GM13976 (cell line): ENCODE measurements at regions not wholly inside any gene's neighbourhood (a gene's known extent, or its start where the extent isn't known, plus 50 kb on each side); places are given as distances from the start of the nearest gene placed in this dataset.

Experiments
- DNase-seq: peaks from one replicate; pipeline ENCODE4 v3.0.0; 2012; ENCODE audit warnings: low spot score
- CTCF ChIP-seq: IDR thresholded peaks from 2 replicates; pipeline ENCODE4 v1.5.1; 2012; ENCODE audit warnings: borderline replicate concordance, mild to moderate bottlenecking; ENCODE audit not compliant: insufficient read depth; ENCODE audit errors: extremely low read depth, missing control alignments, control extremely low read depth
- in situ Hi-C: fragments of 300-500 bp; cut with MboI; formaldehyde crosslinking; loops from one replicate; pipeline ENCODE4 v1.12.0; 2022; ENCODE audit warnings: low sequenced_read_pairs, mixed read lengths, inconsistent platforms; ENCODE audit not compliant: unreplicated experiment

DNA sequence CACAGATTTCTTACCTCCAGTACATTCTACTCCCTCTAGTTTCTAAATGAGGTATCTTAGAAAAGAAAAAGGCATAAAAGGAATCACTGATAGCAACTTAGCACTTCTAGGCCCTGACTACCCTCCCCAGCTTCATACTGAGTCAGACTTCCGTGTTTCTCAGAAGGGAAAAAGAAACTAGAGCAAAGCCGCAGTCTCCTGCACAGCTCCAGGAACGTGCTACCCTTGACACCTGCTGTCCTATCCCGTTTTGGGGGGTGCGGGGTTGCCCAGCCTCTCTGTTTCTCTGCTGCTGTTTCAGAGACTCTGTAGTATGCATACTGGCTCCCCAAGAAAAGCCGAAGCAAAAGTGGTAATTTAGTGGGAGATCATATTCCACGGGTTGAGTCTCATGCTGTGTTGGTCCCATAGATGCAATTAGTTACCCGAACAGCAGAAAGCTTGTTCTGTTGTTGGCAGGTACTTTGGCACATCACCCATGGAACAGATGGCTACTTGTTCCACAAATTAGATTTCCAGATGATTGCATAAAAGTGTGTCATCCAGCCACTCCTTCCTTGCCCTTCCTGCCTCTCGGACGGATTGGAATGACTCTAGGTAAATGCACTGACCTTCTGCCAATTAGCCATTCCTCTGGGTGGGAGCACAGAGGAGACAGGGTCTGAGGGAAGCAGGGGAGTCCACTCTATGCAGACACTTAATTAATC, 438.1 kb downstream of the FUT8 start:
- no peak for TF ChIP-seq CTCF
- no peak for DNase-seq
- in situ Hi-C loops, result no loop called here

DNA sequence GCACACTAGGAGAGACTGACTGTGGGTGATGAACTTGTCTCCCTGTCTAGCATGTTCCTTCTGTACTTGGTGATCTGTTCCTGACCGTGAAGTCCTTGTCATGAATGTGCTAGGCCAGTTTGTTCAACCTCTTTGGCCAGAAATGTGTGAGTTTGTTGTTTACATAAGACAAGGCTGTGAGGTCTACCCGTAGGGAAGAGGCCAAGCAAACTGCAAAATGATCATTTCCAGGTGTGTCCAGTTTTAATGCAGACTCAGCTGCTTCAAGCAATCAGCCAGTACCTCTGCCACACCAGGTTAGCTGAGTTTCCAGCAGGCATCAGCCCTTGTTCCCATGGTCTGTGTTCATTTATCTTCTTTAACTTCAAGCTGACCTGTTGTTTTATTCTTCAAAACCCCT, 440.2 kb downstream of the FUT8 start:
- in situ Hi-C loops, result no loop called here
- TF ChIP-seq CTCF, result no peak
- DNase-seq, result no peak

- TF ChIP-seq CTCF, result no peak
- DNase-seq, result no peak
- in situ Hi-C loops, result no loop called here
Measured at GRCh38 chr14:65853407-65853955, 441.0 kb downstream of the FUT8 start.

DNA sequence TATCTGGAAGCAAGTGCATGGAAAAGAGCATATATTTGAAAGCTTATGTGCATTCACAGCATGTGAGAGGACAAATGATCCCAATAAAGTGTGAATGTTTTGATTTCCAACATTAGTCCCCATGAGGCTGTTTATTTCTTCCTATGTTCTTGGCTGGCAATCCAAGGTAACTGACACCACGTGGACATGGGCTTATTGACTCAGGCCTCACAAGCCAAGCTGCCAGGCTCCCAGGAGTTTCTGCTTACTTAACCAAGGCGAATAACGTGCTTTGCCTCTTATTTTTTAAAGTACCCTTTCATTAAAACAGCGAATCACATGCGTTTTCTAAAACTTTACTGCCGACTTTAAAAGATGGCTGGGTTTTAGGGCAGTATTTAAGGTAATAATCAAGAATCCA, 441.7 kb downstream of the FUT8 start:
- in situ Hi-C loops, result no loop called here
- no peak for DNase-seq
- no peak for TF ChIP-seq CTCF

DNA sequence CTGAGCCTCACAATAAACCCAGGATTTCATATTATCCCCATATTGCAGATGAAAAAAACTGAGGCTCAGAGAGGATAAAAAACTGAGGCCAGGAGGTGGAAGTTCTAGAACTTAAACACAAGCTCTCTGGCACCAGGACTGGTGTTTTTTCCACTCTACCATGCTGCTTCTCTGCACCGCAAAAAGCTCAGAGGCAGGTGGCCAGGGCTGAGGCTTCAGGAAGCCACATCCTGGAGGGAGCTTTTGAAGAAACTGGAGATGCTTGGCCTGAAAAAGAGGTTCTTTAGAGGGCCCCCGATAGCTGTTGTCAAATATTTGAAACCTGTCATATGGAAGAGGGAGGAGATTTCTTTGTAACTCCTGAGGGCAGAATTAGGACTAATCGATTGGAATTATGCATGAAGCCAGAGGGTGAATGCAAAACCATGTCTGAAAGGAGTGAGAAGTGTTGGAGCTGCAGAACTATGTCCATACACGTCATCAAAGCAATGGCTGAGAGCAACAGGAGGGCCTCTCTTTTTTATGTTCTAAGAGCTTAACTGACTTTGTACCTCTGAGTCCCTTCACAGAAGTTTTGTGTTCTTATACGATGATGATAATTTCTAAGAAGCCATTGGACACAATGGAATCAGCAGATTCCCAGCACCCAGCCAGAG, 448.6 kb downstream of the FUT8 start:
- no peak for TF ChIP-seq CTCF
- in situ Hi-C loops, result no loop called here
- DNase-seq, result no peak

DNA sequence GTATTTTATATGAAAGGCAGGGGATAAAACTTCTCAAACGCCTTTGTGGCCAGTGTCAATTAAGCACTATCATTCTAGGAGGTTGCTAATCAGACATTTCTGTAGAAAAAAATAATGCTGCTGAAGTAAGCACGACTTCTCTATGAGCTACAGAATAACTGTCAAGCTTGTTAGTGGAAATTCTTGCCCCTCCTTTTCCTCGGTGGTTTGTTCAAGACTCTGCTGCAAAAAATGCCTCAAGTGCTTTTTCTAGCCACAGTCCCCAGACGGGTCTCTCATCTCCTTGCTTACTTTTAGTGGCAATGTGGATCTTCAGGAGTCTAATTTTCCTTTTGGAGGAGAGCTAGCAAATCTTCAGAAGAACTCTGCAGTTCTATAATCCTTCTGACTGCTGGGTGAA, 452.0 kb downstream of the FUT8 start:
- in situ Hi-C loops, result no loop called here
- TF ChIP-seq CTCF, result no peak
- no peak for DNase-seq
